Keratinocyte (primary cell): ENCODE measurements at regions not wholly inside any gene's neighbourhood (a gene's known extent, or its start where the extent isn't known, plus 50 kb on each side); places are given as distances from the start of the nearest gene placed in this dataset.

Source experiments
- DNase-seq: peaks from one replicate; pipeline ENCODE4 v3.0.0-alpha.2; 2011; ENCODE audit warnings: low read depth, missing footprints, low spot score
- FAIRE-seq: peaks from 2 replicates; lab custom pipeline; 2011; peaks lifted over from hg19 to GRCh38; lab: Jason Lieb, UNC
- H2AFZ ChIP-seq: 2 replicates; pipeline ENCODE4 v1.6.0; 2012; ENCODE audit warnings: low read length, control low read depth, inconsistent platforms; ENCODE audit not compliant: control insufficient read depth
- H3K27ac ChIP-seq: 2 replicates; pipeline ENCODE4 v1.5.1; 2011; ENCODE audit warnings: low read length; ENCODE audit not compliant: control insufficient read depth, insufficient read depth
- H3K27me3 ChIP-seq: 3 replicates; pipeline ENCODE4 v1.6.0; 2011; ENCODE audit warnings: low read length; ENCODE audit not compliant: control insufficient read depth, insufficient read depth; ENCODE audit errors: extremely low read depth
- H3K36me3 ChIP-seq, 2 experiments: 2 replicates in 1 of 2; 3 replicates in 1 of 2; pipeline ENCODE4 v1.5.1; 2011; ENCODE audit warnings: low read length in 2 of 2, mild to moderate bottlenecking in 1 of 2; ENCODE audit not compliant: control insufficient read depth in 2 of 2, insufficient read depth in 2 of 2; ENCODE audit errors: extremely low read depth in 1 of 2
- H3K4me1 ChIP-seq: 3 replicates; pipeline ENCODE4 v1.5.1; 2011; ENCODE audit warnings: low read length; ENCODE audit not compliant: control insufficient read depth, insufficient read depth; ENCODE audit errors: extremely low read depth
- H3K4me2 ChIP-seq: 3 replicates; pipeline ENCODE4 v1.6.0; 2011; ENCODE audit warnings: low read depth, low read length; ENCODE audit not compliant: control insufficient read depth, insufficient read depth; ENCODE audit errors: extremely low read depth
- H3K4me3 ChIP-seq, 3 experiments: fragments of 200-600 bp in 1 of 3; sonication (generic) in 1 of 3; 2 replicates in 2 of 3; 3 replicates in 1 of 3; pipeline ENCODE4 v1.5.1; 2011 to 2016; ENCODE audit warnings: low read length in 3 of 3, mild to moderate bottlenecking in 3 of 3, control low read depth in 2 of 3, inconsistent platforms in 1 of 3, low read depth in 1 of 3, mixed read lengths in 1 of 3, mixed run types in 1 of 3, moderate library complexity in 1 of 3; ENCODE audit not compliant: control insufficient read depth in 2 of 3, insufficient read depth in 2 of 3; ENCODE audit errors: extremely low read depth in 1 of 3
- H3K79me2 ChIP-seq: 2 replicates; pipeline ENCODE4 v1.6.0; 2012; ENCODE audit warnings: low read length; ENCODE audit not compliant: control insufficient read depth, insufficient read depth
- H3K9ac ChIP-seq: 3 replicates; pipeline ENCODE4 v1.6.0; 2011; ENCODE audit warnings: low read length; ENCODE audit not compliant: control insufficient read depth, insufficient read depth; ENCODE audit errors: extremely low read depth
- H3K9me1 ChIP-seq: 3 replicates; pipeline ENCODE4 v1.6.0; 2011; ENCODE audit warnings: low read length; ENCODE audit not compliant: control insufficient read depth, insufficient read depth; ENCODE audit errors: extremely low read depth
- H3K9me3 ChIP-seq: 2 replicates; pipeline ENCODE4 v1.5.1; 2012; ENCODE audit warnings: low read depth, low read length; ENCODE audit not compliant: control insufficient read depth
- H4K20me1 ChIP-seq: 3 replicates; pipeline ENCODE4 v1.6.0; 2011; ENCODE audit warnings: low read length; ENCODE audit not compliant: control insufficient read depth, insufficient read depth; ENCODE audit errors: extremely low read depth
- EZH2 ChIP-seq: IDR thresholded peaks from one replicate; pipeline ENCODE4 v1.6.1; 2012; ENCODE audit warnings: inconsistent platforms, mild to moderate bottlenecking, low read length, moderate library complexity
- dilution Hi-C: fragments of 300-500 bp; cut with MboI; formaldehyde crosslinking; loops from one replicate; pipeline ENCODE4 v1.7.0; 2020; ENCODE audit warnings: low sequenced_read_pairs; ENCODE audit not compliant: extremely low pct_ligation_motif_present
- TF ChIP-seq, protein P1 (sequence below), 3 experiments: IDR thresholded peaks in 1 of 3; conservative IDR thresholded peaks in 1 of 3; optimal IDR thresholded peaks in 1 of 3; 2 replicates in 2 of 3; 3 replicates in 1 of 3; pipeline versions ENCODE3 to v1.5.1; 2011; ENCODE audit warnings: low read length in 3 of 3, mild to moderate bottlenecking in 3 of 3, moderate library complexity in 2 of 3, control low read depth in 1 of 3, inconsistent platforms in 1 of 3; ENCODE audit not compliant: insufficient read depth in 2 of 3; ENCODE audit errors: extremely low read depth in 1 of 3

DNA sequence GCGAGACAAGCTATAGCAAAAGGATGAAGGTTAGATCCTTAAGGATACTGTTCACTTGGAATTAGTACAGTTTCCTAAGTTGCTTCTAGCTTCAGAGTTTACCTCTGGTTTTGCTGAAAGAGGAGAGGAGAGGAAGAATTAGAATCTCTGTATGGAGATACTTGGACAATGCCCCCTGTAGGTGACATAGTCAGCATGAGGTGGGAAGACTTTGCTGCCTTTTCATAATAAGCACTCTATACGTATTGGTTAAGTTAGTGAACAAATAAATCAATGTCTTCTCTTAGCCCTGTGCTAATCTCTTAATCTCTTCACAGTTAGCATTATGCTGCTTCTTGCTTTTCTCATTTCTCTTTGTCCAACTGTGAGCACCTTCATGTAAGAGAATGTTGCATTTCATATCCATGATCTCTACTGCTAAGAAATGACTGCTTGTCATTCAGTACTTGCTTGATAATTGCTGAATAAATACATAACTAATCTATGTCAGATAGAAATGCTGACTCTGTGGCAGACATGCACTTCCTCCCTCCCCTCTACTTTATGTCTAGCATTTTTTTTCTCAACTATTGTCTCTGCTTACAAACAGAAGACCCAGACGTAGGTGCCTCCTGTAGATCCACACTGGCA lies 527.2 kb downstream of the GBA3 start:
- DNase-seq (no peak), FAIRE-seq (no peak)
- no peak overlapping the region for H3K9ac ChIP-seq
- no peaks in the 10 kb centered on the region for H3K79me2 ChIP-seq
- H3K4me1 ChIP-seq = no peaks in the 10 kb centered on the region
- no peaks in the 10 kb centered on the region for H4K20me1 ChIP-seq
- no peaks in the 10 kb centered on the region for H3K36me3 ChIP-seq
- no peaks in the 10 kb centered on the region for H3K9me3 ChIP-seq
- dilution Hi-C loops = no loop called here
- TF ChIP-seq, protein P1, sequence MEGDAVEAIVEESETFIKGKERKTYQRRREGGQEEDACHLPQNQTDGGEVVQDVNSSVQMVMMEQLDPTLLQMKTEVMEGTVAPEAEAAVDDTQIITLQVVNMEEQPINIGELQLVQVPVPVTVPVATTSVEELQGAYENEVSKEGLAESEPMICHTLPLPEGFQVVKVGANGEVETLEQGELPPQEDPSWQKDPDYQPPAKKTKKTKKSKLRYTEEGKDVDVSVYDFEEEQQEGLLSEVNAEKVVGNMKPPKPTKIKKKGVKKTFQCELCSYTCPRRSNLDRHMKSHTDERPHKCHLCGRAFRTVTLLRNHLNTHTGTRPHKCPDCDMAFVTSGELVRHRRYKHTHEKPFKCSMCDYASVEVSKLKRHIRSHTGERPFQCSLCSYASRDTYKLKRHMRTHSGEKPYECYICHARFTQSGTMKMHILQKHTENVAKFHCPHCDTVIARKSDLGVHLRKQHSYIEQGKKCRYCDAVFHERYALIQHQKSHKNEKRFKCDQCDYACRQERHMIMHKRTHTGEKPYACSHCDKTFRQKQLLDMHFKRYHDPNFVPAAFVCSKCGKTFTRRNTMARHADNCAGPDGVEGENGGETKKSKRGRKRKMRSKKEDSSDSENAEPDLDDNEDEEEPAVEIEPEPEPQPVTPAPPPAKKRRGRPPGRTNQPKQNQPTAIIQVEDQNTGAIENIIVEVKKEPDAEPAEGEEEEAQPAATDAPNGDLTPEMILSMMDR (optimal IDR thresholded peaks at IDR 0.05 in 1 of 3, IDR thresholded peaks at IDR 0.05 in 1 of 3, conservative IDR thresholded peaks at IDR 0.05 in 1 of 3; ENCODE audit: extremely low read depth in 1 of 3, insufficient read depth in 2 of 3, low read length in 3 of 3) = no peak
- no peak for TF ChIP-seq EZH2
- H3K27ac ChIP-seq = no peak overlapping the region
- H2AFZ ChIP-seq = no peak overlapping the region
- H3K4me3 ChIP-seq = no peak overlapping the region
- H3K4me2 ChIP-seq = no peak overlapping the region
- no peaks in the 10 kb centered on the region for H3K27me3 ChIP-seq
- no peaks in the 10 kb centered on the region for H3K9me1 ChIP-seq

DNA sequence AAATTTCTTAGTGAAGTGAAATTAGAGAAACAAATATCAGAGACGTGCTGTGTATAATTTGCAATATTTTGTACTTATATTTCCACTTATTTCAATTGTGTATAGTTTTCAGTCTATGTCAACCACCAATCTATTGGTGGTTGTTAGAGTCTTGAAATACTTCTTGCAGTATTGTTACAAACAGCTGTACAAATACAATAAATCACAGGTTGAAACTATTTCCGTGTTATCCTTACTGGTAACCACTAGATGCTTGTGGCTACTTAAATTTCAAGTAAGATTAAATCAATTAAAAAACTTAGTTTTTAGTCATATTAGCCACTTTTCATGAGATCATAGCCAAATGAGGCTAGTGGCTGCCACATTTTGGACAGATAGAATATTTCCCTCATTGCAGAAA lies 520.5 kb downstream of the GBA3 start:
- TF ChIP-seq, protein P1 (optimal IDR thresholded peaks at IDR 0.05 in 1 of 3, IDR thresholded peaks at IDR 0.05 in 1 of 3, conservative IDR thresholded peaks at IDR 0.05 in 1 of 3; ENCODE audit: extremely low read depth in 1 of 3, insufficient read depth in 2 of 3, low read length in 3 of 3) = no peak
- no peak for TF ChIP-seq EZH2
- dilution Hi-C loops = no loop called here
- H3K4me1 ChIP-seq = no peaks in the 10 kb centered on the region

More for the DNA sequence above, 520.5 kb downstream of the GBA3 start:
- Histone ChIP-seq H3K27me3 (no peaks in the 10 kb centered on the region), H3K4me3 (no peak overlapping the region), H3K36me3 (no peaks in the 10 kb centered on the region), H3K27ac (no peak overlapping the region), H3K9me3 (no peaks in the 10 kb centered on the region), H3K9ac (no peak overlapping the region), H4K20me1 (no peaks in the 10 kb centered on the region), H3K4me2 (no peak overlapping the region), H3K79me2 (no peaks in the 10 kb centered on the region), H2AFZ (no peak overlapping the region), H3K9me1 (no peaks in the 10 kb centered on the region)
- no peak for DNase-seq
- no peak for FAIRE-seq
